ENCODE measurements at regions not wholly inside any gene's neighbourhood (a gene's known extent, or its start where the extent isn't known, plus 50 kb on each side); places are given as distances from the start of the nearest gene placed in this dataset.

DNA sequence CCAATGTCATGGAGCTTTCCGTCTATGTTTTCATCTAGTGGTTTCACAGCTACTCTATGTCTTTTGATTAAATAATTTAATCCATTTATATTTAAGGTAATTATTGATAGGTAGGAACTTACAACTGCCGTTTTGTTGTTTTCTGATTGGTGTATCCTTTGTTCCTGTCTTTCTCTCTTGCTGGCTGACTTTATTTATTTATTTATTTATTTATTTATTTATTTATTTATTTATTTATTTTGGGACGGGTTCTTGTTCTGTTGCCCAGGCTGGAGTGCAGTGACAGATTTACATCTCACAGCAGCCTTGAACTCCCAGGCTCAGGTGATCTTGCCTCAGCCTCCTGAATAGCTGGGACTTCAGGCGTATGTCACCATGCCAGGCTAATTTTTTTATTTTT lies 299.2 kb upstream of the COL8A1 start:
- no peak overlapping the region for H3K4me3 ChIP-seq (ENCODE audit: low read depth, low read length)
- H3K27me3 ChIP-seq (ENCODE audit: control insufficient read depth, insufficient read depth, low read length) = no peaks in the 10 kb centered on the region
- H3K36me3 ChIP-seq (ENCODE audit: control insufficient read depth, insufficient read depth, low read length) = no peaks in the 10 kb centered on the region
- H3K9ac ChIP-seq (ENCODE audit: low read depth, low read length) = no peak overlapping the region
- H3K9me3 ChIP-seq (ENCODE audit: control insufficient read depth, insufficient read depth, low read length) = no peaks in the 10 kb centered on the region
- H3K4me1 ChIP-seq (ENCODE audit: control insufficient read depth, insufficient read depth, low read length) = no peaks in the 10 kb centered on the region
- H3K27ac ChIP-seq (ENCODE audit: low read depth, low read length) = no peak overlapping the region

DNA sequence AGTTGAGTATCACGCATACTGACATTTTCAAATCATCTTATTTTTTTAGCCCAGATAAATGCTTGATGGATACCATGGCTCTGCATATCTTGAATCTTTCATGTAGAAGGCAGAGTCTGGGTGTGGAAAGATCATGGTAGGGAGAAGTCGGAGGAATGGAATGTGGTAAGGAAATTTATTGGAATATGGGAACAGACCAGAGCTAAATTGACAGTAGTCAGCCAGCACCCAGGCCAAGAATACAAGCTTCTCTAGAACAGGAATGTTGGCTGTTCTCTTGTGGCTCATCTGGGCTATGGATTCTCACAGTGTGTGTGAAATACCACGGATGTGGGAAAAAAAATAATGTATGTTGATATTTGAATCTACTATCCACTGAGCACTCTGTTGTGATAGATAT lies 305.7 kb upstream of the COL8A1 start:
- no peak overlapping the region for H3K9ac ChIP-seq (ENCODE audit: low read depth, low read length)
- H3K27me3 ChIP-seq (ENCODE audit: control insufficient read depth, insufficient read depth, low read length) = no peaks in the 10 kb centered on the region
- no peak overlapping the region for H3K4me3 ChIP-seq (ENCODE audit: low read depth, low read length)
- no peaks in the 10 kb centered on the region for H3K4me1 ChIP-seq (ENCODE audit: control insufficient read depth, insufficient read depth, low read length)
- H3K27ac ChIP-seq (ENCODE audit: low read depth, low read length) = no peak overlapping the region
- H3K36me3 ChIP-seq (ENCODE audit: control insufficient read depth, insufficient read depth, low read length) = no peaks in the 10 kb centered on the region
- no peaks in the 10 kb centered on the region for H3K9me3 ChIP-seq (ENCODE audit: control insufficient read depth, insufficient read depth, low read length)

DNA sequence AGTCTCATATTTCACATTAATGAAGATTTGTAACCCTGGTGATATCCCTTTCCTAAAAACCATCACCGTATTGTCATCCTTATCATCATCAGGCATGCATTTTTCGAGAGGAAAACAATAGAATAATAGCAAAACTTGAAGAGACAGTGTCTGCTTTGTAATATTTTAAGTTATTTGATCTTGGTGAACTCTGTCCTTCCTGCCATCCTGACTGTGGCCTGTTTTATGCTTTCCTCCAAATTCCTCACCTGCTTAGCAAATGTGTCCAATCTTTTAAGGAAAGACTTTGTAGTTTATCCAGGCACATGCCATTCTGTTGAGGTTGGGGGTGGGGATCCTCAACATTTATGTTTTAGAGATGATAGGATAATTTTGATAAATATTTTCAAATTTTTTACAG lies 306.1 kb upstream of the COL8A1 start:
- Histone ChIP-seq H3K4me1 (ENCODE audit: control insufficient read depth, insufficient read depth, low read length) (no peaks in the 10 kb centered on the region), H3K9ac (ENCODE audit: low read depth, low read length) (no peak overlapping the region), H3K27ac (ENCODE audit: low read depth, low read length) (no peak overlapping the region), H3K27me3 (ENCODE audit: control insufficient read depth, insufficient read depth, low read length) (no peaks in the 10 kb centered on the region), H3K4me3 (ENCODE audit: low read depth, low read length) (no peak overlapping the region), H3K9me3 (ENCODE audit: control insufficient read depth, insufficient read depth, low read length) (no peaks in the 10 kb centered on the region), H3K36me3 (ENCODE audit: control insufficient read depth, insufficient read depth, low read length) (no peaks in the 10 kb centered on the region)

DNA sequence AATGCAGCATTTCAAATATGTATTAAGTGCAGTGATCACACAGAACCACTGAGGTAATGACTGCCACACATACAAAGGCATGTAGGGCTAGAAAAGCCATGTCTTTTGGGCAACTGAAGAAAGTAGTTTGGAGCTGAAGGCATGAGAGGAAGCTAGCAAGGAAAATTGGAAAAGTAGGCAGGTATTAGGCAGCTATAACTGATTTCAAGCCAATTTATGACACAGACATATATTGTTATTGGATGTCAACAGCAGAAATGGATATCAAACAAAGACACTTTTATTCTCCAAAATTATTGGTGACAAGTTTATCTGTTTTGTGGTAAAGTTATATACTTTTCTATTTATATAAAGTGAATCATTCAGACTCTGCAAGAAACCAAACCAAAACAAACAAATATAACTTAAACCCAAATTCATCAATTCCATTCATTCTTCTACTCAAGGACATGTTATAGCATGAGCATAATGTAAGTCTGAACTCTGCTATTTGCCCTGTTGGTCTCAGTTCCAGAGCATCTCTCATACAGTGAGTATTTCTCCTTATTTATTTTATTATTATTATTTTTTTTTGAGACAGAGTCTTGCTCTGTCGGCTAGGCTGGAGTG lies 307.4 kb upstream of the COL8A1 start:
- H3K4me3 ChIP-seq (ENCODE audit: low read depth, low read length) = no peak overlapping the region
- no peaks in the 10 kb centered on the region for H3K27me3 ChIP-seq (ENCODE audit: control insufficient read depth, insufficient read depth, low read length)

DNA sequence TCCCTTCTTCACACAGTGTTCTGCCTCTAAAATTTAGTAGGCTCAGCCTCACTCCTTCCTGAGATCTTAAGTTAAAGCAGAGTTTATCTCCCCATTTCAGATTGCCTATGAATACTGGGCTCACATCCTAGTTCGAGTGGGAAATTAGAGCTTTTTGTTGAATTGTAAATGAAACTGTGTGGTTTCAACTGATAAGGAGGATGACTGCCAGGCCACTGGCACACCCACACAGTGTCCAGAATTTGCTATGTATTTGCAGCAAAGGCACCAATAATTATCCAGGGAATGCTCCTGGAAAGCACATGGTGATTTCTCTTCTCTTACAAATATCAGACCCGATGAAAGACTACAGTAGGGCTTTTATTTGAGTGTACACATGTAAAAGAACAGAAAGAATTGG lies 308.1 kb upstream of the COL8A1 start:
- no peaks in the 10 kb centered on the region for H3K9me3 ChIP-seq (ENCODE audit: control insufficient read depth, insufficient read depth, low read length)
- H3K9ac ChIP-seq (ENCODE audit: low read depth, low read length) = no peak overlapping the region
- H3K27ac ChIP-seq (ENCODE audit: low read depth, low read length) = no peak overlapping the region
- H3K4me1 ChIP-seq (ENCODE audit: control insufficient read depth, insufficient read depth, low read length) = no peaks in the 10 kb centered on the region
- H3K4me3 ChIP-seq (ENCODE audit: low read depth, low read length) = no peak overlapping the region
- H3K36me3 ChIP-seq (ENCODE audit: control insufficient read depth, insufficient read depth, low read length) = no peaks in the 10 kb centered on the region
- H3K27me3 ChIP-seq (ENCODE audit: control insufficient read depth, insufficient read depth, low read length) = no peaks in the 10 kb centered on the region

More for the DNA sequence above, 307.4 kb upstream of the COL8A1 start:
- no peaks in the 10 kb centered on the region for H3K4me1 ChIP-seq (ENCODE audit: control insufficient read depth, insufficient read depth, low read length)
- no peaks in the 10 kb centered on the region for H3K9me3 ChIP-seq (ENCODE audit: control insufficient read depth, insufficient read depth, low read length)
- no peaks in the 10 kb centered on the region for H3K36me3 ChIP-seq (ENCODE audit: control insufficient read depth, insufficient read depth, low read length)
- no peak overlapping the region for H3K9ac ChIP-seq (ENCODE audit: low read depth, low read length)
- H3K27ac ChIP-seq (ENCODE audit: low read depth, low read length) = no peak overlapping the region

DNA sequence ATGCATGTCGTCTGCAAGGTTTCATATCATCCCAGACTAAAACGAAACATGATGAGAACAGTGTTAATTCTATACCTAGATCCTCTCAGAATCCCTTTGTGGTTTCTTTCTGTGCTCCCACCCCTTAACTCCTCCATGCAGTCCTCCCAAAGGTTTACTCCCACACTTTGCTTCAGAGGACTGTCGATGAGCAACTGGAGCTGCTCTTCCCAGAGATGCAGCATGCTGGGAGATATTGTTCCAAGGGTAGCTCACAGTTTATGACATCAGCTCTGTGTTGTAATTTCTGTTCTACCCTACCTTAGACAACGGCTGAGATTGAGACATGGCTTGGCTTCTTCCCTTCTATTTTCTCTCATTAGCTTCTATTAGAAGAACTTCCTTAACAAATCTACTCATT lies 313.0 kb upstream of the COL8A1 start:
- no peaks in the 10 kb centered on the region for H3K27me3 ChIP-seq (ENCODE audit: control insufficient read depth, insufficient read depth, low read length)

DNA sequence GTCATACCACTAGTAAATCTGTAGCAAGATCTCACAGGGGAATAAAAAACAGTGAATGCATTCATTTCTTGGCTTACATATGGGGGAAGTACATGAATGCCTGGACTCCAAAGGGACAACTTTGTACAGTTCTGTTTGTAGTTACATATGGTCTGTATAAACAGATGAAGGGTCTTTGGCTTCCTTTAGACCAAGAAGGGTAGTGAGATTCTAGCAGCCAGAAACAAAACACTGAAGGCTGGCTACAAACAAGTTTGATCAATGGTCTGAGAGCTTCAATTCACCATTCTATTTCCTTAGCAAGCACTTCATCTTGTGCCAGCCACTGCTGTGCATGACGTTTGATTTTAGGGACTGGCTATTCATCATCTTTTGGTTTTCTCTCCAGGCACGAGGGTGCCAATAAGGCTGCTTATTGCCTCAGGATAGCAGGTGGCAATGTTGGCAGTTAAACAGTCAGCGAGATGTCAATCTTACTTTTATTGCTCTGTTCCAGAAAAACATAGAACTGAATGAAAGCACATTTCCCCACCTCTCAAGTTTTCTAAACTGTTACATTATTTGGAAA lies 313.7 kb upstream of the COL8A1 start:
- Histone ChIP-seq H3K9me3 (ENCODE audit: control insufficient read depth, insufficient read depth, low read length) (no peaks in the 10 kb centered on the region), H3K4me3 (ENCODE audit: low read depth, low read length) (no peak overlapping the region), H3K9ac (ENCODE audit: low read depth, low read length) (no peak overlapping the region), H3K36me3 (ENCODE audit: control insufficient read depth, insufficient read depth, low read length) (no peaks in the 10 kb centered on the region), H3K4me1 (ENCODE audit: control insufficient read depth, insufficient read depth, low read length) (no peaks in the 10 kb centered on the region), H3K27me3 (ENCODE audit: control insufficient read depth, insufficient read depth, low read length) (no peaks in the 10 kb centered on the region), H3K27ac (ENCODE audit: low read depth, low read length) (no peak overlapping the region)

More for the DNA sequence above, 313.0 kb upstream of the COL8A1 start:
- Histone ChIP-seq H3K9ac (ENCODE audit: low read depth, low read length) (no peak overlapping the region), H3K4me3 (ENCODE audit: low read depth, low read length) (no peak overlapping the region), H3K36me3 (ENCODE audit: control insufficient read depth, insufficient read depth, low read length) (no peaks in the 10 kb centered on the region), H3K9me3 (ENCODE audit: control insufficient read depth, insufficient read depth, low read length) (no peaks in the 10 kb centered on the region), H3K4me1 (ENCODE audit: control insufficient read depth, insufficient read depth, low read length) (no peaks in the 10 kb centered on the region), H3K27ac (ENCODE audit: low read depth, low read length) (no peak overlapping the region)

DNA sequence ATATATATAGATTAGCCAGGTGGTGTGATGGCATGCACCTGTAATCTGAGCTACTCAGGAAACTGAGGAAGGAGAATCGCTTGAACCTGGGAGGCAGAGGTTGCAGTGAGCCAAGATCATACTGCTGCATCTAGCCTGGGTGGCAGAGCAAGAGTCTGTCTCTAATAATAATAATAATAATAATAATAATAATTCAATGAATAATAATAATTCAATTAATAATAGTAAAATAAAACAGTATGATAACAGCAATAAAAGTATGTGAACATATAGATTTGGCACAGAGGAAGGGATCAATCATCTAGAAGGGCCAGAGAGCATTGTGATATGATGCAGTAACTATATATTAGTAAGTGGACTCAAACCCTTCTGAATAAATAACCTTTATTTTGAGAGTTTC lies 314.5 kb upstream of the COL8A1 start:
- no peaks in the 10 kb centered on the region for H3K9me3 ChIP-seq (ENCODE audit: control insufficient read depth, insufficient read depth, low read length)
- H3K4me1 ChIP-seq (ENCODE audit: control insufficient read depth, insufficient read depth, low read length) = no peaks in the 10 kb centered on the region
- H3K27me3 ChIP-seq (ENCODE audit: control insufficient read depth, insufficient read depth, low read length) = no peaks in the 10 kb centered on the region
- no peaks in the 10 kb centered on the region for H3K36me3 ChIP-seq (ENCODE audit: control insufficient read depth, insufficient read depth, low read length)
- H3K27ac ChIP-seq (ENCODE audit: low read depth, low read length) = no peak overlapping the region
- H3K4me3 ChIP-seq (ENCODE audit: low read depth, low read length) = no peak overlapping the region
- H3K9ac ChIP-seq (ENCODE audit: low read depth, low read length) = no peak overlapping the region

DNA sequence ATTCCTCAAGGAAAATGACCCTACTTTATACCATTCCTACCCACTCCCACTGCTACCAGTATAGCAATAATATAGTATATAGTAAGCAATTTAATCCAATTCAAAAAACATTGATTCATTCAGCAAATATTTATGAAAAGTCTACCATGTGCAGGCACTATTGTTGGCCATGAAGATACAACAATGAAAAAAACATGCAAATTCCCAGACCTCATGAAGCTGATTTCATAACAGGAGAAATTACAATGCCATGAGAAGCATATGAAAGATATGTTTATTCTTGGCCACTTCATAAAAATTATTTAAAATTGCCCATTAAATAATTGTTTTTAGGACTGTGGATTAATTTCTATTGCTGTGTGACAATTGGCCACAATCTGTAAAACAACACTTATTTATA lies 315.8 kb upstream of the COL8A1 start:
- Histone ChIP-seq H3K9me3 (ENCODE audit: control insufficient read depth, insufficient read depth, low read length) (no peaks in the 10 kb centered on the region), H3K9ac (ENCODE audit: low read depth, low read length) (no peak overlapping the region), H3K4me1 (ENCODE audit: control insufficient read depth, insufficient read depth, low read length) (no peaks in the 10 kb centered on the region), H3K36me3 (ENCODE audit: control insufficient read depth, insufficient read depth, low read length) (no peaks in the 10 kb centered on the region), H3K4me3 (ENCODE audit: low read depth, low read length) (no peak overlapping the region), H3K27ac (ENCODE audit: low read depth, low read length) (no peak overlapping the region), H3K27me3 (ENCODE audit: control insufficient read depth, insufficient read depth, low read length) (no peaks in the 10 kb centered on the region)

DNA sequence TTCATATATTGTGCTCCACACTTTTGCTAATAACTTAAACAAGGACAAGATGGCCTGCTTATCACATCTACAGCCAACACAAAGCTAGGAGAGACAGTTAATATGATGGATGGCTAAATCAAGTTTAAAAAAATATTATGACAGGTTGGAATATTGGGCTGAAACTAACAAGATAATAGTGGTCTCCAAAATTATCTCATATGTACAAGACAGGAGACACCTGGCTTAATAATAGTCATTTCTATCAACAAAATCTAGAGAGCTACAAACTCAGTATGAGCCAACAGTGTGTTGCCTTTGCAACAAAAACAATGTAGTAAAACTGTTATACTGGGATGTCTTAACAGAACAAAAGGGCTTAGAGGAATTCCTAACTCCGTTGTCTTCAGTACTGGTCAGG lies 317.1 kb upstream of the COL8A1 start:
- H3K36me3 ChIP-seq (ENCODE audit: control insufficient read depth, insufficient read depth, low read length) = no peaks in the 10 kb centered on the region
- H3K4me3 ChIP-seq (ENCODE audit: low read depth, low read length) = no peak overlapping the region
- H3K9me3 ChIP-seq (ENCODE audit: control insufficient read depth, insufficient read depth, low read length) = no peaks in the 10 kb centered on the region
- H3K27ac ChIP-seq (ENCODE audit: low read depth, low read length) = no peak overlapping the region
- H3K4me1 ChIP-seq (ENCODE audit: control insufficient read depth, insufficient read depth, low read length) = no peaks in the 10 kb centered on the region
- no peak overlapping the region for H3K9ac ChIP-seq (ENCODE audit: low read depth, low read length)
- no peaks in the 10 kb centered on the region for H3K27me3 ChIP-seq (ENCODE audit: control insufficient read depth, insufficient read depth, low read length)

DNA sequence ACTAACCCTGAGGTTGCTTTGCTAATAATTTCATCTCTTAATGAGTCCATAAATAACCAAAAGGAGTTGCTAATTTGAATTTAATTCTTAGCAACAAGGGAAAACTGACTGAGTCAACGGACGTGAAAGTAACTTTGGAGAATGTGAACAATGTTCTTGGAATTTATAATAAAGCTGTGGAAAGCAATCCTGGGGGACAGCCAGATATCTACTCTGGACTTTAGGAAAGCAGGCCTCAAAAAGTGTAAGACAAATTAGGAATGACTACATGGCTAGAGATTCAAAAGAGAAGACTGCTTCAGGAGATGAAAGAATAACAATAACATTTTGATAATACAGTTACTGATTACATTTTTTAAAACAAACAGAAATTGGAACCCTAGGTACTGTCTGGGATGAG lies 318.4 kb upstream of the COL8A1 start:
- no peaks in the 10 kb centered on the region for H3K4me1 ChIP-seq (ENCODE audit: control insufficient read depth, insufficient read depth, low read length)
- H3K9ac ChIP-seq (ENCODE audit: low read depth, low read length) = no peak overlapping the region
- H3K4me3 ChIP-seq (ENCODE audit: low read depth, low read length) = no peak overlapping the region
- no peaks in the 10 kb centered on the region for H3K9me3 ChIP-seq (ENCODE audit: control insufficient read depth, insufficient read depth, low read length)
- H3K27ac ChIP-seq (ENCODE audit: low read depth, low read length) = no peak overlapping the region
- no peaks in the 10 kb centered on the region for H3K27me3 ChIP-seq (ENCODE audit: control insufficient read depth, insufficient read depth, low read length)
- H3K36me3 ChIP-seq (ENCODE audit: control insufficient read depth, insufficient read depth, low read length) = no peaks in the 10 kb centered on the region

All from HUES48 (cell line).